ENCODE measurements at regions not wholly inside any gene's neighbourhood (a gene's known extent, or its start where the extent isn't known, plus 50 kb on each side); places are given as distances from the start of the nearest gene placed in this dataset.

GRCh38 chr4:45648846-45649245 is 475.0 kb downstream of the GABRG1 start:
- H3K27me3 ChIP-seq (ENCODE audit: low read length): no peaks in the 10 kb centered on the region

GRCh38 chr4:45647823-45648222 is 476.0 kb downstream of the GABRG1 start:
- ChIA-PET POLR2A (ENCODE audit: unreplicated experiment) (no interaction called here), CTCF (no interaction called here)
- no peak for TF ChIP-seq EZH2phosphoT487 (IDR thresholded peaks at IDR 0.05; ENCODE audit: borderline replicate concordance, low read length)
- TF ChIP-seq EZH2 (IDR thresholded peaks at IDR 0.05; ENCODE audit: low read length, unreplicated experiment): no peak
- TF ChIP-seq CTCF (conservative IDR thresholded peaks at IDR 0.05; ENCODE audit: low read depth, low read length): no peak
- ATAC-seq (no peak), DNase-seq (no peak)
- H3K9me3 ChIP-seq (ENCODE audit: low read length): no peaks in the 10 kb centered on the region
- no peak overlapping the region for H3K27ac ChIP-seq (ENCODE audit: low read length)
- no peak overlapping the region for H2AFZ ChIP-seq (ENCODE audit: low read length)
- no peaks in the 10 kb centered on the region for H3K36me3 ChIP-seq (ENCODE audit: low read depth, low read length)
- no peaks in the 10 kb centered on the region for H3K79me2 ChIP-seq (ENCODE audit: low read length)
- H3K9ac ChIP-seq (ENCODE audit: low read length): no peak overlapping the region
- no peaks in the 10 kb centered on the region for H4K20me1 ChIP-seq (ENCODE audit: low read length)
- H3K9me2 ChIP-seq (replicated peaks; ENCODE audit: low read length): no peaks in the 10 kb centered on the region
- BruUV-seq (replicated peaks): no TSS peak
- no peak overlapping the region for H3K4me3 ChIP-seq (ENCODE audit: low read length)
- no peaks in the 10 kb centered on the region for H3K4me1 ChIP-seq (ENCODE audit: insufficient read depth, low read length)
- no peaks in the 10 kb centered on the region for H3K27me3 ChIP-seq (ENCODE audit: low read length)
- intact Hi-C loops (cut with micrococcal nuclease): no loop called here
- no peak overlapping the region for H3K4me2 ChIP-seq (ENCODE audit: low read length)
- no peaks in the 10 kb centered on the region for H3F3A ChIP-seq (ENCODE audit: low read length, unreplicated experiment)

More at GRCh38 chr4:45648846-45649245, 475.0 kb downstream of the GABRG1 start:
- no peak for ATAC-seq
- no peaks in the 10 kb centered on the region for H3K9me3 ChIP-seq (ENCODE audit: low read length)
- no peaks in the 10 kb centered on the region for H3K36me3 ChIP-seq (ENCODE audit: low read depth, low read length)
- no peaks in the 10 kb centered on the region for H3F3A ChIP-seq (ENCODE audit: low read length, unreplicated experiment)
- no peak overlapping the region for H3K9ac ChIP-seq (ENCODE audit: low read length)
- POLR2A ChIA-PET (ENCODE audit: unreplicated experiment): no interaction called here
- no TSS peak for BruUV-seq (replicated peaks)
- no peak overlapping the region for H3K27ac ChIP-seq (ENCODE audit: low read length)
- H3K79me2 ChIP-seq (ENCODE audit: low read length): no peaks in the 10 kb centered on the region
- H2AFZ ChIP-seq (ENCODE audit: low read length): no peak overlapping the region
- H3K4me3 ChIP-seq (ENCODE audit: low read length): no peak overlapping the region
- TF ChIP-seq EZH2 (IDR thresholded peaks at IDR 0.05; ENCODE audit: low read length, unreplicated experiment) (no peak), EZH2phosphoT487 (IDR thresholded peaks at IDR 0.05; ENCODE audit: borderline replicate concordance, low read length) (no peak), CTCF (conservative IDR thresholded peaks at IDR 0.05; ENCODE audit: low read depth, low read length) (no peak)
- CTCF ChIA-PET: no interaction called here
- H3K4me2 ChIP-seq (ENCODE audit: low read length): no peak overlapping the region
- H3K4me1 ChIP-seq (ENCODE audit: insufficient read depth, low read length): no peaks in the 10 kb centered on the region
- no peaks in the 10 kb centered on the region for H3K9me2 ChIP-seq (replicated peaks; ENCODE audit: low read length)
- DNase-seq: no peak
- intact Hi-C loops (cut with micrococcal nuclease): no loop called here
- H4K20me1 ChIP-seq (ENCODE audit: low read length): no peaks in the 10 kb centered on the region

GRCh38 chr4:45646885-45647590 is 476.8 kb downstream of the GABRG1 start:
- DNase-seq (no peak), ATAC-seq (no peak)
- H3K79me2 ChIP-seq (ENCODE audit: low read length): no peaks in the 10 kb centered on the region
- no peak overlapping the region for H3K4me2 ChIP-seq (ENCODE audit: low read length)
- H3K4me1 ChIP-seq (ENCODE audit: insufficient read depth, low read length): no peaks in the 10 kb centered on the region
- no peak overlapping the region for H3K9ac ChIP-seq (ENCODE audit: low read length)
- no peak overlapping the region for H3K27ac ChIP-seq (ENCODE audit: low read length)
- H3F3A ChIP-seq (ENCODE audit: low read length, unreplicated experiment): no peaks in the 10 kb centered on the region
- no peaks in the 10 kb centered on the region for H3K9me3 ChIP-seq (ENCODE audit: low read length)
- ChIA-PET CTCF (no interaction called here), POLR2A (ENCODE audit: unreplicated experiment) (no interaction called here)
- intact Hi-C loops (cut with micrococcal nuclease): no loop called here
- no TSS peak for BruUV-seq (replicated peaks)
- no peaks in the 10 kb centered on the region for H3K27me3 ChIP-seq (ENCODE audit: low read length)
- H3K36me3 ChIP-seq (ENCODE audit: low read depth, low read length): no peaks in the 10 kb centered on the region
- no peaks in the 10 kb centered on the region for H4K20me1 ChIP-seq (ENCODE audit: low read length)
- H2AFZ ChIP-seq (ENCODE audit: low read length): no peak overlapping the region
- no peak overlapping the region for H3K4me3 ChIP-seq (ENCODE audit: low read length)
- no peaks in the 10 kb centered on the region for H3K9me2 ChIP-seq (replicated peaks; ENCODE audit: low read length)
- no peak for TF ChIP-seq EZH2phosphoT487 (IDR thresholded peaks at IDR 0.05; ENCODE audit: borderline replicate concordance, low read length)
